Right lobe of liver (tissue), 6 donors: ENCODE measurements at regions not wholly inside any gene's neighbourhood (a gene's known extent, or its start where the extent isn't known, plus 50 kb on each side); places are given as distances from the start of the nearest gene placed in this dataset.

ENCODE experiments used
- ATAC-seq, 4 donors: fragments of 200-7000 bp; cut with Tn5 transposase; one replicate each; pipeline ENCODE4 v1.9.1; 2020; ENCODE audit warnings: mild to moderate bottlenecking in 4 of 4, moderate library complexity in 4 of 4
- DNase-seq, 3 donors: peaks; one replicate each; pipeline ENCODE4 v3.0.0-alpha.2; 2020
- H3K27ac ChIP-seq, 3 donors: fragments of 200-600 bp; one replicate each; pipeline ENCODE4 v1.8.0; 2022
- H3K27me3 ChIP-seq, 2 donors: fragments of 200-600 bp; one replicate each; pipeline ENCODE4 v1.8.0; 2022
- H3K36me3 ChIP-seq, 4 donors: fragments of 200-600 bp; sonication (generic) in 1 of 4; one replicate each; pipeline versions ENCODE4 v1.5.1 to v1.8.0; 2017 to 2022; ENCODE audit warnings: control low read depth in 1 of 4
- H3K4me1 ChIP-seq, 4 donors: fragments of 200-600 bp; sonication (generic) in 1 of 4; one replicate each; pipeline versions ENCODE4 v1.5.1 to v1.8.0; 2017 to 2022; ENCODE audit warnings: control low read depth in 1 of 4
- H3K4me3 ChIP-seq, 3 donors: fragments of 200-600 bp; one replicate each; pipeline ENCODE4 v1.8.0; 2022
- H3K9me3 ChIP-seq, 4 donors: fragments of 200-600 bp; sonication (generic) in 1 of 4; one replicate each; pipeline versions ENCODE4 v1.5.1 to v1.8.0; 2017 to 2022; ENCODE audit warnings: control low read depth in 1 of 4
- CTCF ChIP-seq, 4 donors: fragments of 200-600 bp in 3 of 4; fragments of 450-650 bp in 1 of 4; IDR thresholded peaks; one replicate each; pipeline versions ENCODE4 v1.5.1 to v1.8.0; 2016 to 2022; ENCODE audit warnings: antibody characterized with exemption in 4 of 4, mild to moderate bottlenecking in 2 of 4
- POLR2A ChIP-seq: fragments of 450-650 bp; IDR thresholded peaks from one replicate; pipeline ENCODE4 v1.6.1; 2017; ENCODE audit warnings: antibody characterized with exemption, mild to moderate bottlenecking
- whole genome bisulfite sequencing: methylation state at CpG from one replicate; pipeline ENCODE4 v1.1.6; 2018; ENCODE audit warnings: low coverage, low lambda C conversion rate; ENCODE audit not compliant: insufficient coverage; ENCODE audit errors: missing lambda C conversion rate; 5-methylcytosine and 5-hydroxymethylcytosine counted together
- intact Hi-C, 2 donors: fragments of 100-400 bp; cut with DNase I; formaldehyde crosslinking; loops; one replicate each; pipeline versions ENCODE4 v1.11.2 to v1.14.1; 2022
- donor health status: DM: no; HTN: yes; CAD: no.
- donor health status: DM: no; HTN: no; CAD: no.
- donor health status: DM: no; HTN: no; CAD: no.
- donor health status: DM: no; HTN: yes; CAD: no.
- donor health status: DM: no; HTN: yes; CAD: no.

GRCh38 chr4:127212701-127213100, 420.1 kb upstream of the INTU start:
- Histone ChIP-seq H3K36me3 (no peaks in the 10 kb centered on the region), H3K4me3 (no peak overlapping the region), H3K9me3 (no peaks in the 10 kb centered on the region), H3K27me3 (no peaks in the 10 kb centered on the region), H3K4me1 (no peaks in the 10 kb centered on the region), H3K27ac (no peak overlapping the region)
- ATAC-seq, result no peak
- 39% methylated on average over 4 of the region's 4 CpGs for WGBS
- TF ChIP-seq POLR2A, result no peak
- TF ChIP-seq CTCF (IDR thresholded peaks at IDR 0.05), result no peak
- intact Hi-C loops, result no loop called here
- DNase-seq, result no peak

GRCh38 chr4:127214016-127214415, 418.7 kb upstream of the INTU start:
- H3K27me3 ChIP-seq, result no peaks in the 10 kb centered on the region
- intact Hi-C loops, result no loop called here
- WGBS, result 20% methylated on average over 2 of the region's 2 CpGs
- no peaks in the 10 kb centered on the region for H3K36me3 ChIP-seq
- H3K27ac ChIP-seq, result no peak overlapping the region
- no peaks in the 10 kb centered on the region for H3K4me1 ChIP-seq
- no peak for DNase-seq
- no peak for TF ChIP-seq POLR2A
- no peak for TF ChIP-seq CTCF (IDR thresholded peaks at IDR 0.05)
- no peaks in the 10 kb centered on the region for H3K9me3 ChIP-seq
- no peak overlapping the region for H3K4me3 ChIP-seq
- ATAC-seq, result peak; percentile 38 to 45 (median 42)

- Histone ChIP-seq H3K4me3 (no peak overlapping the region), H3K27me3 (no peaks in the 10 kb centered on the region), H3K27ac (no peak overlapping the region), H3K4me1 (no peaks in the 10 kb centered on the region), H3K36me3 (no peaks in the 10 kb centered on the region), H3K9me3 (no peaks in the 10 kb centered on the region)
- ATAC-seq, result no peak
- TF ChIP-seq CTCF (IDR thresholded peaks at IDR 0.05), result no peak
- no peak for TF ChIP-seq POLR2A
- no peak for DNase-seq
- intact Hi-C loops, result no loop called here
- 45% methylated on average over 4 of the region's 4 CpGs for WGBS
These were observed 417.8 kb upstream of the INTU start for GRCh38 chr4:127214931-127215330.

GRCh38 chr4:127217586-127218229, 415.0 kb upstream of the INTU start:
- Histone ChIP-seq H3K4me3 (no peak overlapping the region), H3K4me1 (no peaks in the 10 kb centered on the region), H3K9me3 (no peaks in the 10 kb centered on the region), H3K36me3 (no peaks in the 10 kb centered on the region), H3K27me3 (no peaks in the 10 kb centered on the region), H3K27ac (no peak overlapping the region)
- ATAC-seq, result no peak
- intact Hi-C loops, result no loop called here
- TF ChIP-seq POLR2A (no peak), CTCF (IDR thresholded peaks at IDR 0.05) (no peak)
- DNase-seq, result no peak
- 54% methylated on average over 2 of the region's 2 CpGs for WGBS

GRCh38 chr4:127219232-127219631, 413.5 kb upstream of the INTU start:
- intact Hi-C loops, result no loop called here
- TF ChIP-seq CTCF (IDR thresholded peaks at IDR 0.05), result no peak
- TF ChIP-seq POLR2A, result no peak
- DNase-seq, result no peak

More at GRCh38 chr4:127219232-127219631, 413.5 kb upstream of the INTU start:
- Histone ChIP-seq H3K27me3 (no peaks in the 10 kb centered on the region), H3K36me3 (no peaks in the 10 kb centered on the region), H3K27ac (no peak overlapping the region), H3K4me3 (no peak overlapping the region), H3K9me3 (no peaks in the 10 kb centered on the region), H3K4me1 (no peaks in the 10 kb centered on the region)
- no peak for ATAC-seq
